C4-2B (cell line): ENCODE measurements at regions not wholly inside any gene's neighbourhood (a gene's known extent, or its start where the extent isn't known, plus 50 kb on each side); places are given as distances from the start of the nearest gene placed in this dataset.

ENCODE experiments used
- H3K27ac ChIP-seq: fragments of 450-650 bp; 2 replicates; pipeline ENCODE4 v1.5.1; 2017
- ZFX ChIP-seq: fragments of 450-650 bp; IDR thresholded peaks from 2 replicates; pipeline ENCODE4 v1.6.1; 2017
- TF ChIP-seq, protein P1 (sequence below): fragments of 450-650 bp; conservative IDR thresholded peaks from 2 replicates; pipeline ENCODE4 v1.5.1; 2017; ENCODE audit warnings: mild to moderate bottlenecking

DNA sequence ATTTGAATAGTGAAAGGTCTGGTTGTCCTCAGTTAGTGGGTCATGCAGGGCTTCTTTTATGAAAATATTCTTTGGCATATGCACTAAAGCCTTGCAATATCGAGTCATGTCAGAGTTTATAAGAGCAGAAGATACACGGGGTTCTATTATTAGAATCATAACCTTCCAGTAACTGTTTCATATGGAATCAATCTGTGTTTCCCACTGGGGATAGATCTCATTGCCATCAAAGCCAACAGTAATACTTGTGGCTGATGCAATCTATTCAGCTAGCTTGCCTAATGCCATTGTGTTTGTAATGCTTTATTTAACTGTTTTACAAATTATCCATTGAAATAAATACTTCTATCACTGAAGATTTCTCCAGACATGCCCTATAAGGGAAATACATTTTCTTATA, 746.9 kb upstream of the PCDH9 start:
- no peak for TF ChIP-seq ZFX
- TF ChIP-seq, protein P1, sequence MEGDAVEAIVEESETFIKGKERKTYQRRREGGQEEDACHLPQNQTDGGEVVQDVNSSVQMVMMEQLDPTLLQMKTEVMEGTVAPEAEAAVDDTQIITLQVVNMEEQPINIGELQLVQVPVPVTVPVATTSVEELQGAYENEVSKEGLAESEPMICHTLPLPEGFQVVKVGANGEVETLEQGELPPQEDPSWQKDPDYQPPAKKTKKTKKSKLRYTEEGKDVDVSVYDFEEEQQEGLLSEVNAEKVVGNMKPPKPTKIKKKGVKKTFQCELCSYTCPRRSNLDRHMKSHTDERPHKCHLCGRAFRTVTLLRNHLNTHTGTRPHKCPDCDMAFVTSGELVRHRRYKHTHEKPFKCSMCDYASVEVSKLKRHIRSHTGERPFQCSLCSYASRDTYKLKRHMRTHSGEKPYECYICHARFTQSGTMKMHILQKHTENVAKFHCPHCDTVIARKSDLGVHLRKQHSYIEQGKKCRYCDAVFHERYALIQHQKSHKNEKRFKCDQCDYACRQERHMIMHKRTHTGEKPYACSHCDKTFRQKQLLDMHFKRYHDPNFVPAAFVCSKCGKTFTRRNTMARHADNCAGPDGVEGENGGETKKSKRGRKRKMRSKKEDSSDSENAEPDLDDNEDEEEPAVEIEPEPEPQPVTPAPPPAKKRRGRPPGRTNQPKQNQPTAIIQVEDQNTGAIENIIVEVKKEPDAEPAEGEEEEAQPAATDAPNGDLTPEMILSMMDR = no peak

DNA sequence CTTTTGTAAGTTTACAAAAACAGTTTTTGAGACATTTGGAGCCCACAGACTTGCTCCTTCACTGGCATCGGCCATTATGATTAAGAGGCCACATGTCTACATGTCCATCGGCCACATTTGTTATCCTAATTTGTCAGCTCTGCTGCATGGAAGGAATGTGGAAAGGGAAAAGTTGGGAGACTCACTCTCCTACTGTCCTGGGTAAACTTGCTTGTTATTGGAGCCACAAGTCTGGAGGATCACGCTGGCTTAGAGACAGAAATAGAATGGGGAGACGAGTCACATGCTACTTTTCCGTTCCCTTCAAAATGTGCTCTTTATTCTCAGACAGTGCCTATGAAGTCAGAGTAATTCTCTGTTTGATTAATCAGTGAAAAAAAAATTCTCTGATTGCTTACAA, 741.2 kb upstream of the PCDH9 start:
- no peak overlapping the region for H3K27ac ChIP-seq
- TF ChIP-seq, protein P1 = no peak
- no peak for TF ChIP-seq ZFX

More for the DNA sequence above, 746.9 kb upstream of the PCDH9 start:
- H3K27ac ChIP-seq = no peak overlapping the region

DNA sequence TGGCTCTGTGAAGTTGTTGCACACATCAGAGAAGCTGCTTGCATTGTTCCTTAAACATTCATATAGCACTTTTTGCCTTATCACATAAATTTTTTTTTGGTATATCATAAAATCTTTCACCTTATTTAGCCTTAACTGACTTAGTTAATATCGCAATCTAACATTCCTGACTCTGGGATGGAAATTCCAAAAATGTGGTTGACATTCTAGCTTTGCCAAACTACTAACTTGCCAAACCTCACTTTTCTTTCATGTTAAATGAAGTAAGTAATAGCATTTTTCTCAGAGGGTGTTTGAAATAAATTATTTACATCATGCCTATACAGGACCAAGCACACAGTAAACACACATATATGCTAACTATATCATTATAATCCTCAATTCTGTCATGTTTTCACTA, 736.9 kb upstream of the PCDH9 start:
- TF ChIP-seq ZFX = no peak
- TF ChIP-seq, protein P1 = no peak
- H3K27ac ChIP-seq = no peak overlapping the region

DNA sequence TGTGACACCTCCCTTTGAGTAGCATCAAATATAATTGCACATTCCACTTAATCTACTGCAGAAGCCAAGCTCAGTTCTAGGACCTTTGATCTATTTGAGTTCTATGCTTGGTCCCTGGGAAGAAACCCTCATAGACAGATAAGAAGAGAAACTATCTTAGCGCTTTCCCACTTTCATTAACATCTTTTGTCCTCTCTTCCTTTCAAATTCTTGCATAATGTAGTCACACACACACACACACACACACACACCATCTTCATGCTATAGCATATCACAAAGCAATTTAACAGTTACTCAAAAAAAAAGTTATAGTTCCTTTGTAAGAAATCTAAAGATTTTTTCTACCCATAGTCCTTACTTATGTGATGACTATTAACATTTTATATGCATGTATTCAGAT, 735.9 kb upstream of the PCDH9 start:
- H3K27ac ChIP-seq = no peak overlapping the region
- no peak for TF ChIP-seq ZFX
- TF ChIP-seq, protein P1 = no peak

DNA sequence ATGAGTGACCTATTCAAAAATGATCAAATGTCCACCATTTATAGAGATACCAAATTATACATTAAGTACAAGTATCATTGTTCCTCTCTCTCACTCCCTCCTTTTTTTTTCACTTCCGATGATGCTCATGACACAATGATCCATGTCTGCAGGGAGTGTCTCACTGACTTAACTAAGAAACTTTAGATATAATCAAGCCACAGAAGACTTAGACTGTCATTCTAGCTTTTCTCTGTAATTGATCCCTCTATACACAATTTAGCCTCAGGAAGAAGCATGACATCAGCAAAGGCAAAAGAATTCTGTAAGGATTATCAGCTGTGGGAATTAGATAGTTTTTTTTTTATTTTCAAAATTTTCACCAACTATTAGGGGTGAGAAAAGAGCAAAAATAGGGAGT, 734.9 kb upstream of the PCDH9 start:
- no peak overlapping the region for H3K27ac ChIP-seq
- TF ChIP-seq, protein P1 = no peak

DNA sequence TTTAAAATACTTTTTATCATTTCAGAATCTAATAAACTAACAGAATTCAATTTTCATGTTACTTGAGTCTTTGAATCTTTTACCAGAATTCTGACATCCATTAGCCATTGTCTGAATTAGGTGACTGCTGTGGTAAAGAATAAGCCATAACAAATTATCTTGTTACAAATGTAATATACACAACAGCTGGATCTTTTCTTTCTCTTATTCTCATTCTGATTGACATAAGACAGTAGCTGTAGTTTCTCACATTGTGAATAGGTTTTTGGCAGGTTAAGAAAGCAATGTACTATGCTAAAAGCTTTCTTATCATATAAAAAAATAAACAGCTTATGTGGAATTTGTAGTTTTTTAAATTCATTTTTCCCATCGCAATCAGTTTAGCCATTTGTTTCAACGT, 734.0 kb upstream of the PCDH9 start:
- TF ChIP-seq ZFX = no peak
- TF ChIP-seq, protein P1 = no peak

DNA sequence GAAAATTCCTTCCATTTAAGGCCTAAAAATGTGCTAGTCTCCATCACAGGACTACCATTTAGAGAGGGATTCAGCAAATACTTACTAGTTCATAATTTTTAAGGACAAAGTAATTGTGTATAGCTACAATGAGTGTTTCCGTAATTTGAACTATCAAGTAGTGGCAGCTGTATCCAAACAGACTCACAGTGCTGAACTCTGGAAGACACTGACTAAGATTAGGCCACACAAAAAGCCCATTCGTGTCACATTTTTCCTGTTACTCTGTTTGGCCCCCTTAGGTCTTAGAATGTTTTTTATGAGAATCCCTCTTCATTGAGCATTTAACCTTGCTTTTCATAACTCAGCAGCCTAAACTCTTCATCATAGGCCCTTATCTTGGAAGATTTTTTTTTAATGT, 731.2 kb upstream of the PCDH9 start:
- TF ChIP-seq, protein P1 = no peak
- no peak for TF ChIP-seq ZFX
- no peak overlapping the region for H3K27ac ChIP-seq

More for the DNA sequence above, 734.0 kb upstream of the PCDH9 start:
- no peak overlapping the region for H3K27ac ChIP-seq
